ENCODE measurements at regions not wholly inside any gene's neighbourhood (a gene's known extent, or its start where the extent isn't known, plus 50 kb on each side); places are given as distances from the start of the nearest gene placed in this dataset.

DNA sequence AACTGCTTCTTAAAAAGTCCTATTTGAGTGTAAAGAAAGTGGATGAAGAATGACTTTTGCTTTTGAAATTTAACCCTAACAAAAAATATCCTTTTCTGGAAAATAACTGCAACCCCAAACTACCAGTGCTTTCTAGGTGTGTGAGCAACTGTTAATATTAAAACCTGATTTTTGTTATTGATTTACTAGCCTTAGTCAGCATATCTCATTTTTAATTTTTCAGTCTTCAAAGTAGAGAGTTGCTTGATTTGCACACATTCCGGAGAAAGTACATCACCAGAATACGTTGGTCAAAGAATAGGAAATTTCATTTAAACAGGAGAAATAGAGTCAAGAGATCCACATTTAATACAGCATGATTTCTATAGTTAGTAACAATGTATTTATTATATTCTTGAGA is 141.8 kb upstream of the ADAMTS5 start:
- Histone ChIP-seq H3K27ac (no peak overlapping the region), H3K27me3 (replicated peaks; ENCODE audit: insufficient read depth) (no peaks in the 10 kb centered on the region)
- TF ChIP-seq, protein P1, sequence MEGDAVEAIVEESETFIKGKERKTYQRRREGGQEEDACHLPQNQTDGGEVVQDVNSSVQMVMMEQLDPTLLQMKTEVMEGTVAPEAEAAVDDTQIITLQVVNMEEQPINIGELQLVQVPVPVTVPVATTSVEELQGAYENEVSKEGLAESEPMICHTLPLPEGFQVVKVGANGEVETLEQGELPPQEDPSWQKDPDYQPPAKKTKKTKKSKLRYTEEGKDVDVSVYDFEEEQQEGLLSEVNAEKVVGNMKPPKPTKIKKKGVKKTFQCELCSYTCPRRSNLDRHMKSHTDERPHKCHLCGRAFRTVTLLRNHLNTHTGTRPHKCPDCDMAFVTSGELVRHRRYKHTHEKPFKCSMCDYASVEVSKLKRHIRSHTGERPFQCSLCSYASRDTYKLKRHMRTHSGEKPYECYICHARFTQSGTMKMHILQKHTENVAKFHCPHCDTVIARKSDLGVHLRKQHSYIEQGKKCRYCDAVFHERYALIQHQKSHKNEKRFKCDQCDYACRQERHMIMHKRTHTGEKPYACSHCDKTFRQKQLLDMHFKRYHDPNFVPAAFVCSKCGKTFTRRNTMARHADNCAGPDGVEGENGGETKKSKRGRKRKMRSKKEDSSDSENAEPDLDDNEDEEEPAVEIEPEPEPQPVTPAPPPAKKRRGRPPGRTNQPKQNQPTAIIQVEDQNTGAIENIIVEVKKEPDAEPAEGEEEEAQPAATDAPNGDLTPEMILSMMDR (IDR thresholded peaks at IDR 0.05), result no peak

DNA sequence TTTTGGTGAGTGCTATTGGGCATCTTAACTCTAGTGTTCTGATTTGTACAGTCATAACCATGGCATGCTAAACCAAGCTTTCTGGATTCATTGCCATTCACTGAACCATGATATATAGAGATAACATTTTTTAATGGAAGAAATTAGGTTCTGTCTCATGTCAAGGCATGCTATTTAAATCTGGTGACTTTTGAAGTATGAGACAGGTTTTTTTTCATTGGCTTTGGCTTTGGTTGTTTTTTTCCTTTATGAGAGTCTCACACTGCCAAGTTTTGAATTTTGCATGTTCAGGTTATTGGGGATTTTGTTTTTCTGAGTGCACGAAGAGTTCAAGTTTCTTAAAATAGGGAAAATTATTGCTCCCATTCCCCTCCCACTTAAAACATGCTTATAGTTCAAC is 141.3 kb upstream of the ADAMTS5 start:
- H3K27me3 ChIP-seq (replicated peaks; ENCODE audit: insufficient read depth), result no peaks in the 10 kb centered on the region
- H3K4me1 ChIP-seq (ENCODE audit: control insufficient read depth in 1 of 2, low read depth in 2 of 2), result peaks cover 7 to 9% of the 10 kb centered on the region in 2 donors
- no peaks in the 10 kb centered on the region for H3K9me3 ChIP-seq
- no peak for DNase-seq (ENCODE audit: low spot score)
- no peak overlapping the region for H3K4me3 ChIP-seq
- ATAC-seq (ENCODE audit: insufficient number of reproducible peaks, low FRiP score, low read depth), result no peak
- H3K36me3 ChIP-seq, result no peaks in the 10 kb centered on the region
- H3K27ac ChIP-seq, result no peak overlapping the region
- TF ChIP-seq, protein P1 (IDR thresholded peaks at IDR 0.05), result no peak

More for the DNA sequence above, 141.8 kb upstream of the ADAMTS5 start:
- ATAC-seq (ENCODE audit: insufficient number of reproducible peaks, low FRiP score, low read depth), result no peak
- no peak overlapping the region for H3K4me3 ChIP-seq
- no peaks in the 10 kb centered on the region for H3K9me3 ChIP-seq
- no peak for DNase-seq (ENCODE audit: low spot score)
- peaks cover 7 to 9% of the 10 kb centered on the region in 2 donors for H3K4me1 ChIP-seq (ENCODE audit: control insufficient read depth in 1 of 2, low read depth in 2 of 2)
- no peaks in the 10 kb centered on the region for H3K36me3 ChIP-seq

DNA sequence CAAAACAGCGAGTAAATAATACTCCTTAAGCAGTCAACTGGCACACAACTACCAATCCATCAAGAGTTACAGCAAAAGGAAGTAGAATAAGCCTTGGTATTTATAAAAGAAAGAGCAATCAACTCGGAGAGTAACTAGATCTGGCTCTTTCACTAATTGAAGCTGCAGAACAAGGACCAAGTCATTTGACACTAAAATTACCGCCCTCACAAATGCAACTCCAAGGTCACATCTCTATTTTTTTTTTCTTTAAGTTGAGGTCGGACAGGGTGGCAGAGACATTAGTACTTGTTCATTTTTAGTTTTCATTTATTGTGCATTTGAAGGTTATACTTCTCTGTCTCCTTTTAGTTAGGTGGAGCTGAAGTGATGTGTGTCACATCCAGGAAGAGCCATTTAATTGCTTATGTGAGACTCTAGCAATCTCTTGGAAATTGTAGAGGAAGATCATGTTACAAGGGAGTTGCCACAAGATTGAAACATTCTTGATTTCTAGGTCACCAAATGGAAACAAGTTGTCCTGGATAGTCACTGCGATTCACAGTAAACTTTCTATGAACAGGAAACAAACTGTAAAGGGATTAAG is 138.1 kb upstream of the ADAMTS5 start:
- TF ChIP-seq, protein P1 (IDR thresholded peaks at IDR 0.05), result no peak
- no peaks in the 10 kb centered on the region for H3K9me3 ChIP-seq
- no peaks in the 10 kb centered on the region for H3K36me3 ChIP-seq
- H3K4me3 ChIP-seq, result no peak overlapping the region
- H3K27ac ChIP-seq, result no peak overlapping the region
- no peaks in the 10 kb centered on the region for H3K27me3 ChIP-seq (replicated peaks; ENCODE audit: insufficient read depth)
- ATAC-seq (ENCODE audit: insufficient number of reproducible peaks, low FRiP score, low read depth) (no peak), DNase-seq (ENCODE audit: low spot score) (no peak)
- peaks cover 7 to 9% of the 10 kb centered on the region in 2 donors for H3K4me1 ChIP-seq (ENCODE audit: control insufficient read depth in 1 of 2, low read depth in 2 of 2)

DNA sequence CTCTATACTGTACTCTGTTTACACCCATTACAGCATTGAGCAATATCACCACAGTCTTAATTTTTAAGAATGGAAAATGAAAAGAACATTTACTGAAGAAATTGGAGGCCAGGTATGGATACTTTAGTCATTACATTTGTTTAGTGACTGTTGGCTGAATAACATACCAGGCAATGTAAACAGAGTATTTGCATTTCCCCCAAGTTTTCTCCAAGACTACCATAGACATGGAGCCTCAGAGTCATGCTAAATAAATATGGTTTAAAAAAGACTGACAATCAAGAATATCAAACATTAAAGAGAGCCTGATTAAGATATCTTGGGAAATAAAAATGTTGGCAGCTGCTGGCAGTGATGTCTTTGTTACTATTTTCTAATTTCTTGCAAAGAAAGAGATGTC is 136.9 kb upstream of the ADAMTS5 start:
- Histone ChIP-seq H3K36me3 (no peaks in the 10 kb centered on the region), H3K9me3 (no peaks in the 10 kb centered on the region), H3K27ac (no peak overlapping the region), H3K4me3 (no peak overlapping the region), H3K27me3 (replicated peaks; ENCODE audit: insufficient read depth) (no peaks in the 10 kb centered on the region), H3K4me1 (ENCODE audit: control insufficient read depth in 1 of 2, low read depth in 2 of 2) (peaks cover 7 to 8% of the 10 kb centered on the region in 2 donors)
- no peak for DNase-seq (ENCODE audit: low spot score)
- TF ChIP-seq, protein P1 (IDR thresholded peaks at IDR 0.05), result no peak
- no peak for ATAC-seq (ENCODE audit: insufficient number of reproducible peaks, low FRiP score, low read depth)

DNA sequence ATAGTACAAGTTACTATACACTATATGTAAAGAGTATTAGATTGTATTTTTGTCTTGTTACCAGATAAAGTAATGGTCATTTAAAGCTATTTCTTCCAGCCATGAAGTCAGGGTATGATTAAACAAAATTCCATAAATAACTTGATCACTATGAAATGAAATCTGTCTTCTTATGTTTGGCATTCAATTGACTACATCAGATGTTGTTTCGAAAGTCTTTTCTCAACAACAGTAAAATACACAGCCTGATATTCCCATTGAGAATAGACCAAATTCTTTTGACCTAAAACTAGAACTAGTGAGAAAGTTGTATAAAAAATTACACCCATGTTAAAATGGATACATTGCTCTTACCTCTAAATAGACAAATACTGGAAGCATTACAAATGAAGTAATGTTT is 134.6 kb upstream of the ADAMTS5 start:
- Histone ChIP-seq H3K27me3 (replicated peaks; ENCODE audit: insufficient read depth) (no peaks in the 10 kb centered on the region), H3K4me1 (ENCODE audit: control insufficient read depth in 1 of 2, low read depth in 2 of 2) (no peaks in the 10 kb centered on the region), H3K27ac (no peak overlapping the region), H3K9me3 (no peaks in the 10 kb centered on the region), H3K36me3 (no peaks in the 10 kb centered on the region), H3K4me3 (no peak overlapping the region)
- TF ChIP-seq, protein P1 (IDR thresholded peaks at IDR 0.05), result no peak
- DNase-seq (ENCODE audit: low spot score) (no peak), ATAC-seq (ENCODE audit: insufficient number of reproducible peaks, low FRiP score, low read depth) (no peak)

Data from thoracic aorta (tissue), 2 donors.